Liver (tissue), 8 donors: ENCODE measurements at regions not wholly inside any gene's neighbourhood (a gene's known extent, or its start where the extent isn't known, plus 50 kb on each side); places are given as distances from the start of the nearest gene placed in this dataset.

ENCODE experiments used
- DNase-seq: peaks from one replicate; pipeline ENCODE4 v3.0.0-alpha.2; 2017; ENCODE audit warnings: low spot score
- H3K27ac ChIP-seq, 2 donors: one replicate each; pipeline ENCODE4 v1.7.0; 2013; ENCODE audit warnings: inconsistent platforms in 2 of 2, low read length in 2 of 2, control low read depth in 1 of 2, low read depth in 1 of 2, mild to moderate bottlenecking in 1 of 2
- H3K27me3 ChIP-seq, 4 donors: one replicate each; pipeline versions ENCODE4 v1.6.1 to v1.7.0; 2013; ENCODE audit warnings: low read length in 3 of 4, inconsistent platforms in 1 of 4, mild to moderate bottlenecking in 1 of 4, moderate library complexity in 1 of 4; ENCODE audit not compliant: control insufficient read depth in 4 of 4, insufficient read depth in 4 of 4
- H3K36me3 ChIP-seq, 4 donors: one replicate each; pipeline versions ENCODE4 v1.6.1 to v1.7.0; 2013; ENCODE audit warnings: low read length in 3 of 4, mild to moderate bottlenecking in 3 of 4, low read depth in 1 of 4, moderate library complexity in 1 of 4; ENCODE audit not compliant: control insufficient read depth in 4 of 4, insufficient read depth in 3 of 4
- H3K4me1 ChIP-seq, 4 donors: one replicate each; pipeline versions ENCODE4 v1.6.1 to v1.7.0; 2013; ENCODE audit warnings: low read length in 3 of 4, mild to moderate bottlenecking in 3 of 4, moderate library complexity in 1 of 4; ENCODE audit not compliant: control insufficient read depth in 4 of 4, insufficient read depth in 4 of 4
- H3K4me3 ChIP-seq, 3 donors: one replicate each; pipeline versions ENCODE4 v1.6.1 to v1.7.0; 2013; ENCODE audit warnings: low read length in 3 of 3, control low read depth in 1 of 3, low read depth in 1 of 3, mild to moderate bottlenecking in 1 of 3
- H3K9ac ChIP-seq, 2 donors: one replicate each; pipeline ENCODE4 v1.7.0; 2013; ENCODE audit warnings: low read length in 2 of 2, mild to moderate bottlenecking in 2 of 2, moderate library complexity in 2 of 2, control low read depth in 1 of 2, low read depth in 1 of 2
- H3K9me3 ChIP-seq, 4 donors: one replicate each; pipeline versions ENCODE4 v1.6.1 to v1.7.0; 2013; ENCODE audit warnings: low read length in 3 of 4; ENCODE audit not compliant: control insufficient read depth in 4 of 4
- EGR1 ChIP-seq, 2 donors: IDR thresholded peaks; 2 replicates each; pipeline ENCODE4 v1.6.1; 2016 to 2018; ENCODE audit warnings: antibody characterized with exemption in 2 of 2, low read depth in 2 of 2
- FOXA2 ChIP-seq: IDR thresholded peaks from 2 replicates; pipeline ENCODE4 v1.6.1; 2016; ENCODE audit warnings: antibody characterized with exemption
- HNF4A ChIP-seq, 2 donors: conservative IDR thresholded peaks; 2 replicates each; pipeline ENCODE4 v1.6.1; 2016; ENCODE audit warnings: antibody characterized with exemption in 2 of 2, mild to moderate bottlenecking in 2 of 2
- HNF4G ChIP-seq: IDR thresholded peaks from 2 replicates; pipeline ENCODE4 v1.6.1; 2016; ENCODE audit warnings: antibody characterized with exemption
- RXRA ChIP-seq, 2 donors: IDR thresholded peaks; 2 replicates each; pipeline ENCODE4 v1.6.1; 2017 to 2018; ENCODE audit warnings: antibody characterized with exemption in 2 of 2, mild to moderate bottlenecking in 1 of 2
- SP1 ChIP-seq: IDR thresholded peaks from 2 replicates; pipeline ENCODE4 v1.6.1; 2018; ENCODE audit warnings: antibody characterized with exemption, mild to moderate bottlenecking
- TAF1 ChIP-seq: conservative IDR thresholded peaks from 2 replicates; pipeline ENCODE4 v1.6.1; 2016; ENCODE audit warnings: antibody characterized with exemption, mild to moderate bottlenecking
- YY1 ChIP-seq: IDR thresholded peaks from 2 replicates; pipeline ENCODE4 v1.6.1; 2016; ENCODE audit warnings: antibody characterized with exemption, mild to moderate bottlenecking
- WGBS: extraction: QIAGEN DNeasy Blood & Tissue Kit; methylation state at CpG from one replicate; pipeline ENCODE4 v1.1.7; 2013; 5-methylcytosine and 5-hydroxymethylcytosine counted together
- TF ChIP-seq, protein P1 (sequence below): IDR thresholded peaks from 2 replicates; pipeline ENCODE4 v1.6.1; 2016; ENCODE audit warnings: antibody characterized with exemption
- TF ChIP-seq, protein P2 (sequence below): IDR thresholded peaks from 2 replicates; pipeline ENCODE4 v1.6.1; 2016; ENCODE audit warnings: antibody characterized with exemption, mild to moderate bottlenecking
- TF ChIP-seq, protein P3 (sequence below): fragments of 150-350 bp; IDR thresholded peaks from 2 replicates; pipeline ENCODE4 v1.5.1; 2017; ENCODE audit warnings: improper control_type of control experiment, low read depth, low read length; ENCODE audit not compliant: missing input control
- TF ChIP-seq, protein P4 (sequence below): IDR thresholded peaks from 2 replicates; pipeline ENCODE4 v1.6.1; 2016; ENCODE audit warnings: antibody characterized with exemption
- TF ChIP-seq, protein P5 (sequence below): IDR thresholded peaks from 2 replicates; pipeline ENCODE4 v1.6.1; 2016; ENCODE audit warnings: antibody characterized with exemption
- donor health status: healthy.
- donor health status: healthy.
- donor health status: healthy.
- donor health status: healthy.
- donor health status: healthy.

DNA sequence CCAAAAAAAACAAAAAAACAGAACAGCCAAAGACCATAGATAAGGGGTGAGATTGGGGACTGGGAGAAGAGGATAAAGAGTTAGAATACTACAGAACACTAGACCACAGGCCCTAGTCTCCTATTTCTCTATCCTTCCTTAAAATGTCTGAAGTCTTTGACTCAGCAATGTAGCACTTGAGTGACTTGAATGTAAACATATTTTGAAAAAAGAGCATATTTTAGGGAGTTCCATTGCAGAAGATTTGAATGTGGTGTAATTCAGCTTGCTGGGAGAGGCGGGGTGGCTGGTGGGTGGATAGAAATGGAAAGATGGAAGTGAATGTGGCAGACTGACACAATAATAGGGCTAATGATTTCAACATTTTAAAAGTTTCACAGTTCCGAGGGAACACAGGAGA is 144.9 kb downstream of the CHIC2 start:
- no peak overlapping the region for H3K4me3 ChIP-seq
- TF ChIP-seq, protein P1, sequence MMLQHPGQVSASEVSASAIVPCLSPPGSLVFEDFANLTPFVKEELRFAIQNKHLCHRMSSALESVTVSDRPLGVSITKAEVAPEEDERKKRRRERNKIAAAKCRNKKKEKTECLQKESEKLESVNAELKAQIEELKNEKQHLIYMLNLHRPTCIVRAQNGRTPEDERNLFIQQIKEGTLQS: no peak
- no peak for TF ChIP-seq FOXA2
- TF ChIP-seq, protein P2, sequence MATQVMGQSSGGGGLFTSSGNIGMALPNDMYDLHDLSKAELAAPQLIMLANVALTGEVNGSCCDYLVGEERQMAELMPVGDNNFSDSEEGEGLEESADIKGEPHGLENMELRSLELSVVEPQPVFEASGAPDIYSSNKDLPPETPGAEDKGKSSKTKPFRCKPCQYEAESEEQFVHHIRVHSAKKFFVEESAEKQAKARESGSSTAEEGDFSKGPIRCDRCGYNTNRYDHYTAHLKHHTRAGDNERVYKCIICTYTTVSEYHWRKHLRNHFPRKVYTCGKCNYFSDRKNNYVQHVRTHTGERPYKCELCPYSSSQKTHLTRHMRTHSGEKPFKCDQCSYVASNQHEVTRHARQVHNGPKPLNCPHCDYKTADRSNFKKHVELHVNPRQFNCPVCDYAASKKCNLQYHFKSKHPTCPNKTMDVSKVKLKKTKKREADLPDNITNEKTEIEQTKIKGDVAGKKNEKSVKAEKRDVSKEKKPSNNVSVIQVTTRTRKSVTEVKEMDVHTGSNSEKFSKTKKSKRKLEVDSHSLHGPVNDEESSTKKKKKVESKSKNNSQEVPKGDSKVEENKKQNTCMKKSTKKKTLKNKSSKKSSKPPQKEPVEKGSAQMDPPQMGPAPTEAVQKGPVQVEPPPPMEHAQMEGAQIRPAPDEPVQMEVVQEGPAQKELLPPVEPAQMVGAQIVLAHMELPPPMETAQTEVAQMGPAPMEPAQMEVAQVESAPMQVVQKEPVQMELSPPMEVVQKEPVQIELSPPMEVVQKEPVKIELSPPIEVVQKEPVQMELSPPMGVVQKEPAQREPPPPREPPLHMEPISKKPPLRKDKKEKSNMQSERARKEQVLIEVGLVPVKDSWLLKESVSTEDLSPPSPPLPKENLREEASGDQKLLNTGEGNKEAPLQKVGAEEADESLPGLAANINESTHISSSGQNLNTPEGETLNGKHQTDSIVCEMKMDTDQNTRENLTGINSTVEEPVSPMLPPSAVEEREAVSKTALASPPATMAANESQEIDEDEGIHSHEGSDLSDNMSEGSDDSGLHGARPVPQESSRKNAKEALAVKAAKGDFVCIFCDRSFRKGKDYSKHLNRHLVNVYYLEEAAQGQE: no peak
- TF ChIP-seq, protein P3, sequence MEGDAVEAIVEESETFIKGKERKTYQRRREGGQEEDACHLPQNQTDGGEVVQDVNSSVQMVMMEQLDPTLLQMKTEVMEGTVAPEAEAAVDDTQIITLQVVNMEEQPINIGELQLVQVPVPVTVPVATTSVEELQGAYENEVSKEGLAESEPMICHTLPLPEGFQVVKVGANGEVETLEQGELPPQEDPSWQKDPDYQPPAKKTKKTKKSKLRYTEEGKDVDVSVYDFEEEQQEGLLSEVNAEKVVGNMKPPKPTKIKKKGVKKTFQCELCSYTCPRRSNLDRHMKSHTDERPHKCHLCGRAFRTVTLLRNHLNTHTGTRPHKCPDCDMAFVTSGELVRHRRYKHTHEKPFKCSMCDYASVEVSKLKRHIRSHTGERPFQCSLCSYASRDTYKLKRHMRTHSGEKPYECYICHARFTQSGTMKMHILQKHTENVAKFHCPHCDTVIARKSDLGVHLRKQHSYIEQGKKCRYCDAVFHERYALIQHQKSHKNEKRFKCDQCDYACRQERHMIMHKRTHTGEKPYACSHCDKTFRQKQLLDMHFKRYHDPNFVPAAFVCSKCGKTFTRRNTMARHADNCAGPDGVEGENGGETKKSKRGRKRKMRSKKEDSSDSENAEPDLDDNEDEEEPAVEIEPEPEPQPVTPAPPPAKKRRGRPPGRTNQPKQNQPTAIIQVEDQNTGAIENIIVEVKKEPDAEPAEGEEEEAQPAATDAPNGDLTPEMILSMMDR: no peak
- TF ChIP-seq HNF4G: no peak
- no peak for TF ChIP-seq YY1
- TF ChIP-seq RXRA (IDR thresholded peaks at IDR 0.05): no peak
- TF ChIP-seq, protein P4, sequence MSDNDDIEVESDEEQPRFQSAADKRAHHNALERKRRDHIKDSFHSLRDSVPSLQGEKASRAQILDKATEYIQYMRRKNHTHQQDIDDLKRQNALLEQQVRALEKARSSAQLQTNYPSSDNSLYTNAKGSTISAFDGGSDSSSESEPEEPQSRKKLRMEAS: no peak
- no peak for TF ChIP-seq HNF4A (conservative IDR thresholded peaks at IDR 0.05)
- TF ChIP-seq TAF1: no peak
- WGBS: 83% methylated on average over 2 of the region's 2 CpGs
- H3K36me3 ChIP-seq: no peaks in the 10 kb centered on the region
- H3K27ac ChIP-seq: no peak overlapping the region
- H3K9ac ChIP-seq: no peak overlapping the region
- H3K4me1 ChIP-seq: no peaks in the 10 kb centered on the region
- H3K27me3 ChIP-seq: no peaks in the 10 kb centered on the region
- no peak for DNase-seq
- H3K9me3 ChIP-seq: no peaks in the 10 kb centered on the region

DNA sequence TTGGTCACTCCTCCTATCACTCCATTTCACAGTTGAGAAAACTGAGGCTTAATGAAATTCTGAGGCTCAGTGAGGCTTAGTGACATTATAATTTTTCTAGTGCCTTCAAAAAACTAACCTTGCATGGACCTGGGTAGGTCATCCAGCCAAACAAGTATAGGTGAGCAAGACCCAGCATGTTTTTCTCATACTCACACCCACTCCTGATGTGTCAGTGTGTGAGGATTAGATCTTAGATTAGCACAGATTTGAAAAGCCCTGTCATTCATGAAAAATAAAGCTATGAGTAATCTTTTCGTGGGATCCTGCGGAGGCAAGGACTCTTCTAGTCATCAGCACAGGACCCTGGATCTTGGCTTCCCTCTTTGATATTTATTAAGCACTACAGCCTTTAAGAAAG is 146.7 kb downstream of the CHIC2 start:
- Histone ChIP-seq H3K36me3 (no peaks in the 10 kb centered on the region), H3K4me3 (no peak overlapping the region), H3K27ac (no peak overlapping the region), H3K4me1 (no peaks in the 10 kb centered on the region), H3K9me3 (no peaks in the 10 kb centered on the region), H3K27me3 (no peaks in the 10 kb centered on the region), H3K9ac (no peak overlapping the region)
- no peak for DNase-seq
- no peak for TF ChIP-seq EGR1 (IDR thresholded peaks at IDR 0.05; ENCODE audit: low read depth in 2 of 2)
- TF ChIP-seq HNF4A (conservative IDR thresholded peaks at IDR 0.05): no peak
- no peak for TF ChIP-seq SP1
- TF ChIP-seq, protein P5, sequence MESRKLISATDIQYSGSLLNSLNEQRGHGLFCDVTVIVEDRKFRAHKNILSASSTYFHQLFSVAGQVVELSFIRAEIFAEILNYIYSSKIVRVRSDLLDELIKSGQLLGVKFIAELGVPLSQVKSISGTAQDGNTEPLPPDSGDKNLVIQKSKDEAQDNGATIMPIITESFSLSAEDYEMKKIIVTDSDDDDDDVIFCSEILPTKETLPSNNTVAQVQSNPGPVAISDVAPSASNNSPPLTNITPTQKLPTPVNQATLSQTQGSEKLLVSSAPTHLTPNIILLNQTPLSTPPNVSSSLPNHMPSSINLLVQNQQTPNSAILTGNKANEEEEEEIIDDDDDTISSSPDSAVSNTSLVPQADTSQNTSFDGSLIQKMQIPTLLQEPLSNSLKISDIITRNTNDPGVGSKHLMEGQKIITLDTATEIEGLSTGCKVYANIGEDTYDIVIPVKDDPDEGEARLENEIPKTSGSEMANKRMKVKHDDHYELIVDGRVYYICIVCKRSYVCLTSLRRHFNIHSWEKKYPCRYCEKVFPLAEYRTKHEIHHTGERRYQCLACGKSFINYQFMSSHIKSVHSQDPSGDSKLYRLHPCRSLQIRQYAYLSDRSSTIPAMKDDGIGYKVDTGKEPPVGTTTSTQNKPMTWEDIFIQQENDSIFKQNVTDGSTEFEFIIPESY: no peak
- TF ChIP-seq, protein P1: no peak
- TF ChIP-seq, protein P2: no peak
- WGBS: 59% methylated on average over 2 of the region's 2 CpGs
